ENCODE measurements at regions not wholly inside any gene's neighbourhood (a gene's known extent, or its start where the extent isn't known, plus 50 kb on each side); places are given as distances from the start of the nearest gene placed in this dataset.

DNA sequence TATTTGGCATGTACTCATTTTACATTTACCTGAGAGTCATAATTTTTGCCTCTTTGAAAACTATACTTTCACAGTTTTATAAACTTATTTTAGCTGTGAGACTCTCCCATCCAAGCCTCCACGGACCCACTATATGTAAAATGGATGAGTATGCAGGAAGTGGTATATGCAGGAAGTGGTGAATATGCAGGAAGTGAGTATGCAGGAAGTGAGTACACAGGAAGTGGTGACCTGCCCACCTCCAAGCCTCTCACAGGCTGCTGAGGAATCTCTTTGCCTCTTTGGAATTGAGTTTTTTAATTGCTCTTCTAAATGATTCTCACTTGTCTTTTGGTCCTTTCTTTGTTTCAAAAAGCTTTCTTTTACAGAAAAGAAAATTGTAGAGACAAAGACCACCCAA lies 85.2 kb downstream of the KBTBD8 start:
- Mint-ChIP-seq H3K4me3 (peak overlapping the region; percentile 83), H3K27ac (peak overlapping the region; percentile 75 to 87), H3K9me3 (peaks cover 14 to 33% of the 10 kb centered on the region in 2 donors), H3K36me3 (peaks cover 49% of the 10 kb centered on the region), H3K4me1 (peaks cover 21 to 23% of the 10 kb centered on the region in 2 donors), H3K27me3 (ENCODE audit: low read depth in 2 of 2) (peaks cover 23 to 38% of the 10 kb centered on the region in 2 donors)
- no peak for TF ChIP-seq CTCF (IDR thresholded peaks at IDR 0.05)
- Histone ChIP-seq H3K36me3 (ENCODE audit: control insufficient read depth, insufficient read depth, low read length) (no peaks in the 10 kb centered on the region), H3K4me3 (ENCODE audit: low read length) (no peak overlapping the region), H3K27ac (ENCODE audit: low read length) (peak overlapping the region; percentile 65), H3K27me3 (ENCODE audit: control insufficient read depth, insufficient read depth, low read length) (no peaks in the 10 kb centered on the region), H3K4me1 (ENCODE audit: control insufficient read depth, insufficient read depth, low read length) (peaks cover 15% of the 10 kb centered on the region), H3K9me3 (ENCODE audit: control insufficient read depth, insufficient read depth, low read length) (peaks cover 20% of the 10 kb centered on the region)
- DNase-seq (peak in 1 of 2 donors; percentile 69), ATAC-seq (peak; percentile 77 to 96 (median 87))
- no CpG with 5 or more reads among the region's 1 CpG for WGBS (ENCODE audit: insufficient coverage)
- intact Hi-C loops (cut with micrococcal nuclease): no loop called here

DNA sequence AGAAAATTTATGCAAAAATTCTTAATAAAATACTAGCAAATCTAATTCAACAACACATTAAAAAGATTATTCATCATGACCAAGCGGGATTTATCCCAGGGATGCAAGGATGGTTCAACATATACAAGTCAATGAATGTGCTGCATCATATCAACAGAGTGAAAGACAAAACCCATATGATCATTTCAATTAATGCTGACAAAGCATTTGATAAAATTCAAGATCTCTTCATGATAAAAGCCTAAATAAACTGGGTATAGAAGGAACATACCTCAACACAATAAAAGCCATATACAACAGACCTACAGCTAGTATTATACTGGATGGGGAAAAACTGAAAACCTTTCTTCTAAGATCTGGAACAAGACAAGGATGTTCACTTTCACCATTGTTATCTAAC lies 89.7 kb downstream of the KBTBD8 start:
- no peak for TF ChIP-seq CTCF (IDR thresholded peaks at IDR 0.05)
- no peaks in the 10 kb centered on the region for H3K27me3 ChIP-seq (ENCODE audit: control insufficient read depth, insufficient read depth, low read length)
- H3K27ac ChIP-seq (ENCODE audit: low read length): no peak overlapping the region
- intact Hi-C loops (cut with micrococcal nuclease): no loop called here
- H3K36me3 ChIP-seq (ENCODE audit: control insufficient read depth, insufficient read depth, low read length): no peaks in the 10 kb centered on the region
- peaks cover 15% of the 10 kb centered on the region in 2 donors for H3K4me1 Mint-ChIP-seq
- 100% methylated on average over 1 of the region's 1 CpG for WGBS (ENCODE audit: insufficient coverage)
- H3K4me3 ChIP-seq (ENCODE audit: low read length): no peak overlapping the region
- peaks cover 54% of the 10 kb centered on the region for H3K36me3 Mint-ChIP-seq
- no peak overlapping the region for H3K27ac Mint-ChIP-seq
- H3K9me3 ChIP-seq (ENCODE audit: control insufficient read depth, insufficient read depth, low read length): peaks cover 13% of the 10 kb centered on the region
- DNase-seq (no peak), ATAC-seq (no peak)
- peaks cover 9% of the 10 kb centered on the region for H3K4me1 ChIP-seq (ENCODE audit: control insufficient read depth, insufficient read depth, low read length)
- peaks cover 13 to 33% of the 10 kb centered on the region in 2 donors for H3K9me3 Mint-ChIP-seq
- H3K27me3 Mint-ChIP-seq (ENCODE audit: low read depth in 2 of 2): peaks cover 17 to 29% of the 10 kb centered on the region in 2 donors
- H3K4me3 Mint-ChIP-seq: no peak overlapping the region

GRCh38 chr3:67090474-67090873 lies 92.4 kb downstream of the KBTBD8 start:
- H3K9me3 ChIP-seq (ENCODE audit: control insufficient read depth, insufficient read depth, low read length): no peaks in the 10 kb centered on the region
- H3K4me3 ChIP-seq (ENCODE audit: low read length): no peak overlapping the region
- intact Hi-C loops (cut with micrococcal nuclease): no loop called here
- no peaks in the 10 kb centered on the region for H3K36me3 ChIP-seq (ENCODE audit: control insufficient read depth, insufficient read depth, low read length)
- H3K27me3 ChIP-seq (ENCODE audit: control insufficient read depth, insufficient read depth, low read length): no peaks in the 10 kb centered on the region
- Mint-ChIP-seq H3K9me3 (peaks cover 11 to 22% of the 10 kb centered on the region in 2 donors), H3K4me3 (no peak overlapping the region), H3K27ac (no peak overlapping the region), H3K36me3 (peaks cover 34% of the 10 kb centered on the region), H3K4me1 (no peaks in the 10 kb centered on the region), H3K27me3 (ENCODE audit: low read depth in 2 of 2) (peaks cover 21 to 33% of the 10 kb centered on the region in 2 donors)
- no peaks in the 10 kb centered on the region for H3K4me1 ChIP-seq (ENCODE audit: control insufficient read depth, insufficient read depth, low read length)
- no peak for TF ChIP-seq CTCF (IDR thresholded peaks at IDR 0.05)
- H3K27ac ChIP-seq (ENCODE audit: low read length): no peak overlapping the region
- ATAC-seq: no peak
- no peak for DNase-seq

DNA sequence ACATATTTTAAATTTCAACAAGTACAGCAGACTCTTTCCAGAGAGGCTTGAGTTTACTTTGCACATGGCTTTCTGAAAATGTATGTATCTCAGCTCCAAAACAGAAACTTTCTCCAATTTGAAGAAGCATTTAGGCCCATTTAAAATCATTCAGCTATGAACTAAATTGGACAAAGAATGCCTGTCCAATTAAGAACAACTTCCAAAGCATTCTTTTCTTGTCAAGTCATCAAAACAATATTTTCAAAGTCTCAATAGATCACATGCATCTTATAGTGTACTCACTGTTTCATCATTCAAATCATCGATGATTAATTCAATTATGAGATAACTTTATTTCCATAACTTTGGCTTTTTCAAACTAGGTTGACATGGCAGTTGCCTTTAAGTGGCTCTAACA lies 95.2 kb downstream of the KBTBD8 start:
- Histone ChIP-seq H3K4me3 (ENCODE audit: low read length) (no peak overlapping the region), H3K4me1 (ENCODE audit: control insufficient read depth, insufficient read depth, low read length) (no peaks in the 10 kb centered on the region), H3K27me3 (ENCODE audit: control insufficient read depth, insufficient read depth, low read length) (no peaks in the 10 kb centered on the region), H3K27ac (ENCODE audit: low read length) (no peak overlapping the region), H3K36me3 (ENCODE audit: control insufficient read depth, insufficient read depth, low read length) (no peaks in the 10 kb centered on the region), H3K9me3 (ENCODE audit: control insufficient read depth, insufficient read depth, low read length) (no peaks in the 10 kb centered on the region)
- Mint-ChIP-seq H3K27ac (no peak overlapping the region), H3K9me3 (peaks cover 0 to 2% of the 10 kb centered on the region in 2 donors), H3K4me3 (no peak overlapping the region), H3K36me3 (peaks cover 5% of the 10 kb centered on the region), H3K27me3 (ENCODE audit: low read depth in 2 of 2) (peaks cover 20 to 34% of the 10 kb centered on the region in 2 donors), H3K4me1 (no peaks in the 10 kb centered on the region)
- 78% methylated on average over 1 of the region's 1 CpG for WGBS (ENCODE audit: insufficient coverage)
- ATAC-seq (no peak), DNase-seq (no peak)
- no peak for TF ChIP-seq CTCF (IDR thresholded peaks at IDR 0.05)
- intact Hi-C loops (cut with micrococcal nuclease): no loop called here
